Heart right ventricle (tissue), 16 donors: ENCODE measurements at regions not wholly inside any gene's neighbourhood (a gene's known extent, or its start where the extent isn't known, plus 50 kb on each side); places are given as distances from the start of the nearest gene placed in this dataset.

Experiments used
- ATAC-seq, 8 donors: fragments of 200-7000 bp; cut with Tn5 transposase; one replicate each; pipeline ENCODE4 v1.9.1; 2020; ENCODE audit warnings: mild to moderate bottlenecking in 8 of 8, moderate library complexity in 8 of 8, moderate number of reproducible peaks in 1 of 8
- DNase-seq, 2 donors: peaks; one replicate each; pipeline ENCODE4 v3.0.0-alpha.2; 2020
- H3K27ac ChIP-seq, 10 donors: fragments of 200-600 bp; sonication (generic) in 2 of 10; one replicate each; pipeline versions ENCODE4 v1.5.0 to v1.8.0; 2020 to 2022; ENCODE audit warnings: mild to moderate bottlenecking in 3 of 10
- H3K27me3 ChIP-seq, 7 donors: fragments of 200-600 bp; one replicate each; pipeline ENCODE4 v1.8.0; 2021 to 2022; ENCODE audit warnings: mild to moderate bottlenecking in 2 of 7
- H3K36me3 ChIP-seq, 9 donors: fragments of 200-600 bp; sonication (generic) in 1 of 9; one replicate each; pipeline versions ENCODE4 v1.5.0 to v1.8.0; 2020 to 2022; ENCODE audit warnings: mild to moderate bottlenecking in 2 of 9
- H3K4me1 ChIP-seq, 9 donors: fragments of 200-600 bp; sonication (generic) in 1 of 9; one replicate each; pipeline versions ENCODE4 v1.5.0 to v1.8.0; 2020 to 2022; ENCODE audit warnings: mild to moderate bottlenecking in 4 of 9
- H3K4me3 ChIP-seq, 10 donors: fragments of 200-600 bp; sonication (generic) in 2 of 10; one replicate each; pipeline versions ENCODE4 v1.5.0 to v1.8.0; 2020 to 2022; ENCODE audit warnings: mild to moderate bottlenecking in 7 of 10, moderate library complexity in 2 of 10
- H3K9me3 ChIP-seq, 11 donors: fragments of 200-600 bp in 10 of 11; sonication (generic) in 2 of 11; one replicate each; pipeline versions ENCODE4 v1.5.0 to v1.8.0; 2013 to 2022; ENCODE audit warnings: mild to moderate bottlenecking in 2 of 11, control low read depth in 1 of 11, moderate library complexity in 1 of 11
- WGBS, 2 donors: extraction: QIAGEN DNeasy Blood & Tissue Kit; methylation state at CpG; one replicate each; pipeline ENCODE4 v1.1.7; 2013; ENCODE audit warnings: inconsistent platforms in 1 of 2; 5-methylcytosine and 5-hydroxymethylcytosine counted together
- intact Hi-C, 10 donors: fragments of 100-400 bp; cut with DNase I; formaldehyde crosslinking; loops; one replicate each; pipeline versions ENCODE4 v1.11.1 to v1.14.2; 2022
- TF ChIP-seq, protein P1 (sequence below), 9 donors: fragments of 200-600 bp; sonication (generic) in 2 of 9; IDR thresholded peaks; one replicate each; pipeline versions ENCODE4 v1.5.0 to v1.8.0; 2021 to 2022; ENCODE audit warnings: antibody characterized with exemption in 9 of 9, mild to moderate bottlenecking in 5 of 9, moderate library complexity in 1 of 9
- donor health status: Arrhythmogenic right ventricular cardiomyopathy.
- donor health status: ischemic (EF 13 %, LVEDD 7.1; RV severe dilation, severe dysfunction).
- donor health status: healthy with polysubstance abuse.
- donor health status: DM: no; HTN: yes; CAD: no.
- donor health status: DM: no; HTN: no; CAD: no.
- donor health status: ischemic (EF 25% LVEDD 6.9; RV normal size, moderate dysfunction).
- donor health status: ischemic (EF 25% LVEDD 5.7; RV mildly dilated, moderate dysfunction).
- donor health status: healthy.
- donor health status: DM: yes; HTN: yes; CAD: no.
- donor health status: Ischemic cardiomyopathy.
- donor health status: ischemic (EF 35%, LVEDD 5.7; RV mildly dilated, moderate dysfunction).
- donor health status: nonischemic (EF 11% LVEDD 7.7; RV severe dilation, severe dysfunction).
- donor health status: DM: yes; HTN: yes; CAD: no.
- donor health status: PGD.
- donor health status: ischemic (EF 29% LVEDD 5.4; RV normal size, mild dysfunction).
- donor health status: nonischemic (EF 23%, LVEDD 6.1; RV moderate dilation, normal function).

DNA sequence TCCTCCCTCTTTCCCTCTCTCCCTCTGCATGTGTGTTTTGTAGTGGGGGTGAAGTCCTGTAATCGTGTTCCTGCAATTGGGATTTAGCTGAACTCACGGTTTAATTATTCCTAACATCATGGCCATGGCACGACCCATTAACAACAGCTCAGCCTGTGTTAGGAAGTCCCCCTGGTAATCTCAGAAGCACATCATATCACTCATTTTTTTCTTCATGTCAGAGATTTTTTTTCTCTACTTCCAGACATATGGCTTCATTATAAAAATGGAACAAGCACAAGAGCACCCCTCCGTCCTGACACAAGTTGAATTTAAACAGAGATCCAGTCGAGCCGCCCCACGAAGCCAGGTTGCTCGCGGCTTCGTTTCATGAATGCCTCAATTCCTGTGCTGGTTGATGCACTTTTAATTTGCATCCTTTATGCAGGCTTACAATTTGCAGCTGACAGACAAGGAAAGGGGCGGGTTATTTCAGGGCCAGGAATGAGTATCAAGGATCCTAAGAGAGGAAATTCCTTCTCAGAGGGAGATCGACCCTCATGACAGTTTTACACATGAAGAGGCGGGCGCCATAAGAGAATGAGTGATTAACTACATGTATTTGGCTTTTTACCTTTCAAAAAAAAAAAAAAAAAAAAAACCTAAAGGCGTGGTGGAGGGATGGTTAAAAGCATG lies 192.9 kb downstream of the MAF start:
- peaks cover 0 to 9% (median 0%) of the 10 kb centered on the region in 11 donors for H3K9me3 ChIP-seq
- no peaks in the 10 kb centered on the region for H3K36me3 ChIP-seq
- 59 to 61% methylated on average over 15 of the region's 15 CpGs for WGBS, 2 donors
- intact Hi-C loops: no loop called here
- TF ChIP-seq, protein P1, sequence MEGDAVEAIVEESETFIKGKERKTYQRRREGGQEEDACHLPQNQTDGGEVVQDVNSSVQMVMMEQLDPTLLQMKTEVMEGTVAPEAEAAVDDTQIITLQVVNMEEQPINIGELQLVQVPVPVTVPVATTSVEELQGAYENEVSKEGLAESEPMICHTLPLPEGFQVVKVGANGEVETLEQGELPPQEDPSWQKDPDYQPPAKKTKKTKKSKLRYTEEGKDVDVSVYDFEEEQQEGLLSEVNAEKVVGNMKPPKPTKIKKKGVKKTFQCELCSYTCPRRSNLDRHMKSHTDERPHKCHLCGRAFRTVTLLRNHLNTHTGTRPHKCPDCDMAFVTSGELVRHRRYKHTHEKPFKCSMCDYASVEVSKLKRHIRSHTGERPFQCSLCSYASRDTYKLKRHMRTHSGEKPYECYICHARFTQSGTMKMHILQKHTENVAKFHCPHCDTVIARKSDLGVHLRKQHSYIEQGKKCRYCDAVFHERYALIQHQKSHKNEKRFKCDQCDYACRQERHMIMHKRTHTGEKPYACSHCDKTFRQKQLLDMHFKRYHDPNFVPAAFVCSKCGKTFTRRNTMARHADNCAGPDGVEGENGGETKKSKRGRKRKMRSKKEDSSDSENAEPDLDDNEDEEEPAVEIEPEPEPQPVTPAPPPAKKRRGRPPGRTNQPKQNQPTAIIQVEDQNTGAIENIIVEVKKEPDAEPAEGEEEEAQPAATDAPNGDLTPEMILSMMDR (IDR thresholded peaks at IDR 0.05): no peak
- peaks cover 0 to 2% (median 0%) of the 10 kb centered on the region in 9 donors for H3K4me1 ChIP-seq
- DNase-seq (no peak), ATAC-seq (no peak)
- H3K27me3 ChIP-seq: peaks cover 0 to 10% (median 0%) of the 10 kb centered on the region in 7 donors
- no peak overlapping the region for H3K4me3 ChIP-seq
- H3K27ac ChIP-seq: no peak overlapping the region

DNA sequence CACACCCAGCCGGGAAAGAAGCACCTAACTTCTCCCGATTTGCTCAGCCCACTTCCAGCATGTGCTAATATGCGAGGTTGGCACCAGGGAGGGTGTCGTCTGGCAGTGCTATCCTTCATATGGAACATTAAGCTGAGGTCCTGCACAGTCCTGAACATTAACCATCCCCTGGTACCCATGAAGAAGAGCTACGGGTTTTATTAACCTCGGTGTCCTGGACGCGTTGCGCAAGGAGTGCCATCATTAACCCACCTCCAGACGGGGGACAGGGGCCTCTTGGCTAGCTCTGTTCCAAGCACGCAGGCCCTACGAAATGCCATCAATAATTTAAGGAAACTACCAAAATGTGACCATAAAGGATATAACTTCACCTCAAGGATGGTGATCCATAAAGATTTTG lies 193.5 kb downstream of the MAF start:
- peaks cover 0 to 9% (median 0%) of the 10 kb centered on the region in 11 donors for H3K9me3 ChIP-seq
- no peaks in the 10 kb centered on the region for H3K4me1 ChIP-seq
- H3K36me3 ChIP-seq: no peaks in the 10 kb centered on the region
- H3K27me3 ChIP-seq: peaks cover 0 to 10% (median 0%) of the 10 kb centered on the region in 7 donors
- no peak for ATAC-seq
- WGBS, 2 donors: 92 to 94% methylated on average over 12 of the region's 12 CpGs
- intact Hi-C loops: no loop called here
- no peak for DNase-seq
- TF ChIP-seq, protein P1 (IDR thresholded peaks at IDR 0.05): no peak
- no peak overlapping the region for H3K27ac ChIP-seq
- H3K4me3 ChIP-seq: no peak overlapping the region

DNA sequence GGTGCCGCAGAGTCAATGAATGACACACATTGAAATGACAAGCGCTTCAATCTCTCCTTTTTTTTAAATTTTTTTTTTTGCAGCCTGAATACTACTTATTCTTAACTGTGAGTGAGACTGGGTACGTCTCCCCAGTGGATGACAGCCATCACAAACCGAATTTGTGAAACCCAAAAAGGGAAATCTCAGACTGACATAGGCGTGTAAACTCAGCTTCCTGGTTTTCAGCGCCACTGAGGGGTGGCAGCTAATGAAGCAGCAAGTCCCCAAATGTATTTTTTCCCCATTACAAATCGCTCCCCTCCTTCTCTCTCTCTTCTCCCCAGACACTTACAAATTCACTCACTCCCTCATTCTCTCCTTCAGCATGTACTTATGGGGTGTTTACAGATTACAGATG lies 196.0 kb downstream of the MAF start:
- H3K27ac ChIP-seq: no peak overlapping the region
- 78 to 88% methylated on average over 7 of the region's 7 CpGs for WGBS, 2 donors
- H3K9me3 ChIP-seq: peaks cover 0 to 9% (median 0%) of the 10 kb centered on the region in 11 donors
- no peaks in the 10 kb centered on the region for H3K36me3 ChIP-seq
- no peak overlapping the region for H3K4me3 ChIP-seq
- intact Hi-C loops: no loop called here
- no peaks in the 10 kb centered on the region for H3K4me1 ChIP-seq
- DNase-seq (no peak), ATAC-seq (no peak)
- TF ChIP-seq, protein P1 (IDR thresholded peaks at IDR 0.05): no peak
- peaks cover 0 to 10% (median 0%) of the 10 kb centered on the region in 7 donors for H3K27me3 ChIP-seq

DNA sequence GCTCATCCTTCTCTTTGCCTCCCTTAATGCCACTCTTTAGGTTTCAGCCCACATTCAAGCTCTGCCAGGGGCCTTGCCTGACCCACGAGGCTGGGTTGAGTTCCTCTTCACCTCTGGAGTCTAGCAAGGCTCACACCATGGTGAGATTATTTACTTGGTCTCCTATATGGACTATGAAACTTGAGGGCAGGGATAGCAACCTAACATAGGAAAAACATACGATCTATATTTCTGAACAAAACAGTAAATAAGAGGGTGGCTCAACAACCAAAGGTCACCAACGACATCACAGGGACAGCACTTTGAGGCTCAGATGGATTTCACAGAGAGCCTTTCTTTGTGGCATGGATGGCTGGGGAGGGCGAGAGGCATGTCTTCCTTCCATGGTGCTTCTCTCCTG lies 197.0 kb downstream of the MAF start:
- peaks cover 0 to 10% (median 0%) of the 10 kb centered on the region in 7 donors for H3K27me3 ChIP-seq
- no peak for ATAC-seq

More for the DNA sequence above, 197.0 kb downstream of the MAF start:
- DNase-seq: no peak
- intact Hi-C loops: no loop called here
- Histone ChIP-seq H3K27ac (no peak overlapping the region), H3K36me3 (no peaks in the 10 kb centered on the region), H3K4me1 (no peaks in the 10 kb centered on the region), H3K4me3 (no peak overlapping the region), H3K9me3 (peaks cover 0 to 9% (median 0%) of the 10 kb centered on the region in 11 donors)
- TF ChIP-seq, protein P1 (IDR thresholded peaks at IDR 0.05): no peak
- 84 to 86% methylated on average over 4 of the region's 4 CpGs for WGBS, 2 donors
